Liver (tissue), 8 donors: ENCODE measurements at regions not wholly inside any gene's neighbourhood (a gene's known extent, or its start where the extent isn't known, plus 50 kb on each side); places are given as distances from the start of the nearest gene placed in this dataset.

ENCODE experiments used
- DNase-seq: peaks from one replicate; pipeline ENCODE4 v3.0.0-alpha.2; 2017; ENCODE audit warnings: low spot score
- H3K27ac ChIP-seq, 2 donors: one replicate each; pipeline ENCODE4 v1.7.0; 2013; ENCODE audit warnings: inconsistent platforms in 2 of 2, low read length in 2 of 2, control low read depth in 1 of 2, low read depth in 1 of 2, mild to moderate bottlenecking in 1 of 2
- H3K27me3 ChIP-seq, 4 donors: one replicate each; pipeline versions ENCODE4 v1.6.1 to v1.7.0; 2013; ENCODE audit warnings: low read length in 3 of 4, inconsistent platforms in 1 of 4, mild to moderate bottlenecking in 1 of 4, moderate library complexity in 1 of 4; ENCODE audit not compliant: control insufficient read depth in 4 of 4, insufficient read depth in 4 of 4
- H3K36me3 ChIP-seq, 4 donors: one replicate each; pipeline versions ENCODE4 v1.6.1 to v1.7.0; 2013; ENCODE audit warnings: low read length in 3 of 4, mild to moderate bottlenecking in 3 of 4, low read depth in 1 of 4, moderate library complexity in 1 of 4; ENCODE audit not compliant: control insufficient read depth in 4 of 4, insufficient read depth in 3 of 4
- H3K4me1 ChIP-seq, 4 donors: one replicate each; pipeline versions ENCODE4 v1.6.1 to v1.7.0; 2013; ENCODE audit warnings: low read length in 3 of 4, mild to moderate bottlenecking in 3 of 4, moderate library complexity in 1 of 4; ENCODE audit not compliant: control insufficient read depth in 4 of 4, insufficient read depth in 4 of 4
- H3K4me3 ChIP-seq, 3 donors: one replicate each; pipeline versions ENCODE4 v1.6.1 to v1.7.0; 2013; ENCODE audit warnings: low read length in 3 of 3, control low read depth in 1 of 3, low read depth in 1 of 3, mild to moderate bottlenecking in 1 of 3
- H3K9ac ChIP-seq, 2 donors: one replicate each; pipeline ENCODE4 v1.7.0; 2013; ENCODE audit warnings: low read length in 2 of 2, mild to moderate bottlenecking in 2 of 2, moderate library complexity in 2 of 2, control low read depth in 1 of 2, low read depth in 1 of 2
- H3K9me3 ChIP-seq, 4 donors: one replicate each; pipeline versions ENCODE4 v1.6.1 to v1.7.0; 2013; ENCODE audit warnings: low read length in 3 of 4; ENCODE audit not compliant: control insufficient read depth in 4 of 4
- EGR1 ChIP-seq, 2 donors: IDR thresholded peaks; 2 replicates each; pipeline ENCODE4 v1.6.1; 2016 to 2018; ENCODE audit warnings: antibody characterized with exemption in 2 of 2, low read depth in 2 of 2
- FOXA1 ChIP-seq: IDR thresholded peaks from 2 replicates; pipeline ENCODE4 v1.6.1; 2016; ENCODE audit warnings: antibody characterized with exemption
- FOXA2 ChIP-seq: IDR thresholded peaks from 2 replicates; pipeline ENCODE4 v1.6.1; 2016; ENCODE audit warnings: antibody characterized with exemption
- HNF4A ChIP-seq, 2 donors: conservative IDR thresholded peaks; 2 replicates each; pipeline ENCODE4 v1.6.1; 2016; ENCODE audit warnings: antibody characterized with exemption in 2 of 2, mild to moderate bottlenecking in 2 of 2
- HNF4G ChIP-seq: IDR thresholded peaks from 2 replicates; pipeline ENCODE4 v1.6.1; 2016; ENCODE audit warnings: antibody characterized with exemption
- JUND ChIP-seq, 2 donors: IDR thresholded peaks; 2 replicates each; pipeline ENCODE4 v1.6.1; 2016; ENCODE audit warnings: antibody characterized with exemption in 2 of 2
- NR2F2 ChIP-seq: IDR thresholded peaks from 2 replicates; pipeline ENCODE4 v1.6.1; 2016; ENCODE audit warnings: antibody characterized with exemption
- RAD21 ChIP-seq, 2 donors: IDR thresholded peaks; 2 replicates each; pipeline ENCODE4 v1.6.1; 2016; ENCODE audit warnings: antibody characterized with exemption in 2 of 2, mild to moderate bottlenecking in 2 of 2
- SP1 ChIP-seq: IDR thresholded peaks from 2 replicates; pipeline ENCODE4 v1.6.1; 2018; ENCODE audit warnings: antibody characterized with exemption, mild to moderate bottlenecking
- TAF1 ChIP-seq: conservative IDR thresholded peaks from 2 replicates; pipeline ENCODE4 v1.6.1; 2016; ENCODE audit warnings: antibody characterized with exemption, mild to moderate bottlenecking
- YY1 ChIP-seq: IDR thresholded peaks from 2 replicates; pipeline ENCODE4 v1.6.1; 2016; ENCODE audit warnings: antibody characterized with exemption, mild to moderate bottlenecking
- WGBS: extraction: QIAGEN DNeasy Blood & Tissue Kit; methylation state at CpG from one replicate; pipeline ENCODE4 v1.1.7; 2013; 5-methylcytosine and 5-hydroxymethylcytosine counted together
- TF ChIP-seq, protein P1 (sequence below): IDR thresholded peaks from 2 replicates; pipeline ENCODE4 v1.6.1; 2016; ENCODE audit warnings: antibody characterized with exemption, mild to moderate bottlenecking
- TF ChIP-seq, protein P2 (sequence below): IDR thresholded peaks from 2 replicates; pipeline ENCODE4 v1.6.1; 2016; ENCODE audit warnings: antibody characterized with exemption
- TF ChIP-seq, protein P3 (sequence below): IDR thresholded peaks from 2 replicates; pipeline ENCODE4 v1.6.1; 2016; ENCODE audit warnings: antibody characterized with exemption
- TF ChIP-seq, protein P4 (sequence below): fragments of 150-350 bp; IDR thresholded peaks from 2 replicates; pipeline ENCODE4 v1.5.1; 2017; ENCODE audit warnings: improper control_type of control experiment, low read depth, low read length; ENCODE audit not compliant: missing input control
- donor health status: healthy.
- donor health status: healthy.
- donor health status: healthy.
- donor health status: healthy.
- donor health status: healthy.

DNA sequence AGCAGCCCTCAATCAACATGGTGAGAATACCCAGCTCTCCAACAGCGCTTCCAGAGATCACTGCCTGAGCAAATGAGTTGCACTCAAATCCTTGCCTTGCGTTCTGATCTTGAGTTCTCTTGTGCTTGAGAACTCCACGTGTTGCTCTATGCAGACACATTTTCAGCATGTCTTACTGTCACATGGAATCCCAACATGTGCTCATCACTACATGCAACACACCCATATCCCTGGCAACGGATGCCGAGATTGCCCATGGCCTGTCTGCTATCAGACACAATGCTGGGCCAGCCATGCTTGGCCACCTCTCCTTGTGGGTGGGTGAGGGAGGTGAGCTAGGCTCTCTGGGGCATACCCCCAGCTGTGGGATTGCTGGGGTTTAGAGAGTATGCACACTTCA, 91.9 kb upstream of the LDAH start (continued):
- TF ChIP-seq, protein P1, sequence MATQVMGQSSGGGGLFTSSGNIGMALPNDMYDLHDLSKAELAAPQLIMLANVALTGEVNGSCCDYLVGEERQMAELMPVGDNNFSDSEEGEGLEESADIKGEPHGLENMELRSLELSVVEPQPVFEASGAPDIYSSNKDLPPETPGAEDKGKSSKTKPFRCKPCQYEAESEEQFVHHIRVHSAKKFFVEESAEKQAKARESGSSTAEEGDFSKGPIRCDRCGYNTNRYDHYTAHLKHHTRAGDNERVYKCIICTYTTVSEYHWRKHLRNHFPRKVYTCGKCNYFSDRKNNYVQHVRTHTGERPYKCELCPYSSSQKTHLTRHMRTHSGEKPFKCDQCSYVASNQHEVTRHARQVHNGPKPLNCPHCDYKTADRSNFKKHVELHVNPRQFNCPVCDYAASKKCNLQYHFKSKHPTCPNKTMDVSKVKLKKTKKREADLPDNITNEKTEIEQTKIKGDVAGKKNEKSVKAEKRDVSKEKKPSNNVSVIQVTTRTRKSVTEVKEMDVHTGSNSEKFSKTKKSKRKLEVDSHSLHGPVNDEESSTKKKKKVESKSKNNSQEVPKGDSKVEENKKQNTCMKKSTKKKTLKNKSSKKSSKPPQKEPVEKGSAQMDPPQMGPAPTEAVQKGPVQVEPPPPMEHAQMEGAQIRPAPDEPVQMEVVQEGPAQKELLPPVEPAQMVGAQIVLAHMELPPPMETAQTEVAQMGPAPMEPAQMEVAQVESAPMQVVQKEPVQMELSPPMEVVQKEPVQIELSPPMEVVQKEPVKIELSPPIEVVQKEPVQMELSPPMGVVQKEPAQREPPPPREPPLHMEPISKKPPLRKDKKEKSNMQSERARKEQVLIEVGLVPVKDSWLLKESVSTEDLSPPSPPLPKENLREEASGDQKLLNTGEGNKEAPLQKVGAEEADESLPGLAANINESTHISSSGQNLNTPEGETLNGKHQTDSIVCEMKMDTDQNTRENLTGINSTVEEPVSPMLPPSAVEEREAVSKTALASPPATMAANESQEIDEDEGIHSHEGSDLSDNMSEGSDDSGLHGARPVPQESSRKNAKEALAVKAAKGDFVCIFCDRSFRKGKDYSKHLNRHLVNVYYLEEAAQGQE, result no peak
- TF ChIP-seq SP1, result no peak
- no peak for TF ChIP-seq YY1
- no peak for TF ChIP-seq HNF4G

DNA sequence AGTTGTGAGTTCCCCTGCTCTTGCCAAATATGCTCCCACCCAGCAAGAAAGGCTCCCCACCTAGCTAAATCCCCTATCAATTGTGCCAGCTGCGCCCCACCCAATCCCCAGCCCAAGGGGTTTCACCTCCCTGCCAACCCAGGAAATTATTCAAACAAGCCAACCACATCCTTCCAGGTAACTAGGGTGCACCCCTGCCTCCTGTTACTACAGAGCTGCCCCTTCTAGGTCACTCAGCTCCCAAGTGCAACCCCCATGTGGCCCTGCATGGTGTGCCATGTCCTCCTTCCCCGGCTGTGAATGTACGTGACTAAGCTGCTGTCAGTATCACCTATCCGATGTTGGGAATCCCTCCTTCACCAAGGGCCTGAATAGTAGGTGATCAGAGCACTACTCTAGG, 91.2 kb upstream of the LDAH start:
- no peak overlapping the region for H3K4me3 ChIP-seq
- no peak overlapping the region for H3K27ac ChIP-seq
- TF ChIP-seq, protein P2, sequence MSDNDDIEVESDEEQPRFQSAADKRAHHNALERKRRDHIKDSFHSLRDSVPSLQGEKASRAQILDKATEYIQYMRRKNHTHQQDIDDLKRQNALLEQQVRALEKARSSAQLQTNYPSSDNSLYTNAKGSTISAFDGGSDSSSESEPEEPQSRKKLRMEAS, result no peak
- TF ChIP-seq NR2F2 (no peak), HNF4G (no peak), FOXA2 (no peak), YY1 (no peak), EGR1 (IDR thresholded peaks at IDR 0.05; ENCODE audit: low read depth in 2 of 2) (no peak), RAD21 (IDR thresholded peaks at IDR 0.05) (no peak), TAF1 (no peak)
- TF ChIP-seq, protein P1, result no peak
- DNase-seq, result peak; percentile 8
- peaks cover 0 to 5% (median 0%) of the 10 kb centered on the region in 4 donors for H3K27me3 ChIP-seq
- peaks cover 0 to 2% (median 0%) of the 10 kb centered on the region in 4 donors for H3K4me1 ChIP-seq
- no peaks in the 10 kb centered on the region for H3K9me3 ChIP-seq
- 90% methylated on average over 4 of the region's 4 CpGs for WGBS
- no peak overlapping the region for H3K9ac ChIP-seq
- no peaks in the 10 kb centered on the region for H3K36me3 ChIP-seq

DNA sequence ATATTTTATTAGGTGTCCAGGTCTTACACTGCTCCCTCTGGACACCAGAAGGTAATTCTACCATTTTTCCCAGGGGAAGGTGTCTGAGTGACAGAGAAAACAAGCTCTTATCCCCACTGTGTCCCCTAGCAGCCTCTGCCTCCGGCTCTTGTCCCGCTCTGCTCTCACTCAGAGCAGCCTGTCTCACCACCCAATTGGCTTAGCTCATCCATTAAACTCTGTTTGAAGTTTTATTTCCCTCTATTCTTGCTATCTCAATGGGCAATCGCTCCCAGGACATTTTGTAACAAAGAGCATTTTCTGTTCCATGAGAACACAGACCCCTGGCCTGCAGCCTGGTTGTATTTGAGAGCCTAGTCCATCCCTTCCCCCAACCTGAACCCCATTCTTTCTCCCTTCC, 90.6 kb upstream of the LDAH start:
- H3K27me3 ChIP-seq, result peaks cover 0 to 5% (median 0%) of the 10 kb centered on the region in 4 donors
- H3K4me3 ChIP-seq, result no peak overlapping the region
- DNase-seq, result peak; percentile 8
- no peak overlapping the region for H3K27ac ChIP-seq
- 82% methylated on average over 3 of the region's 3 CpGs for WGBS
- no peak overlapping the region for H3K9ac ChIP-seq
- no peaks in the 10 kb centered on the region for H3K36me3 ChIP-seq
- H3K9me3 ChIP-seq, result no peaks in the 10 kb centered on the region
- peaks cover 0 to 2% (median 0%) of the 10 kb centered on the region in 4 donors for H3K4me1 ChIP-seq
- TF ChIP-seq, protein P2, result no peak
- no peak for TF ChIP-seq FOXA1
- TF ChIP-seq JUND (IDR thresholded peaks at IDR 0.05), result no peak
- no peak for TF ChIP-seq YY1
- TF ChIP-seq HNF4A (conservative IDR thresholded peaks at IDR 0.05), result no peak
- TF ChIP-seq, protein P3, sequence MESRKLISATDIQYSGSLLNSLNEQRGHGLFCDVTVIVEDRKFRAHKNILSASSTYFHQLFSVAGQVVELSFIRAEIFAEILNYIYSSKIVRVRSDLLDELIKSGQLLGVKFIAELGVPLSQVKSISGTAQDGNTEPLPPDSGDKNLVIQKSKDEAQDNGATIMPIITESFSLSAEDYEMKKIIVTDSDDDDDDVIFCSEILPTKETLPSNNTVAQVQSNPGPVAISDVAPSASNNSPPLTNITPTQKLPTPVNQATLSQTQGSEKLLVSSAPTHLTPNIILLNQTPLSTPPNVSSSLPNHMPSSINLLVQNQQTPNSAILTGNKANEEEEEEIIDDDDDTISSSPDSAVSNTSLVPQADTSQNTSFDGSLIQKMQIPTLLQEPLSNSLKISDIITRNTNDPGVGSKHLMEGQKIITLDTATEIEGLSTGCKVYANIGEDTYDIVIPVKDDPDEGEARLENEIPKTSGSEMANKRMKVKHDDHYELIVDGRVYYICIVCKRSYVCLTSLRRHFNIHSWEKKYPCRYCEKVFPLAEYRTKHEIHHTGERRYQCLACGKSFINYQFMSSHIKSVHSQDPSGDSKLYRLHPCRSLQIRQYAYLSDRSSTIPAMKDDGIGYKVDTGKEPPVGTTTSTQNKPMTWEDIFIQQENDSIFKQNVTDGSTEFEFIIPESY, result no peak
- TF ChIP-seq, protein P1, result no peak
- TF ChIP-seq, protein P4, sequence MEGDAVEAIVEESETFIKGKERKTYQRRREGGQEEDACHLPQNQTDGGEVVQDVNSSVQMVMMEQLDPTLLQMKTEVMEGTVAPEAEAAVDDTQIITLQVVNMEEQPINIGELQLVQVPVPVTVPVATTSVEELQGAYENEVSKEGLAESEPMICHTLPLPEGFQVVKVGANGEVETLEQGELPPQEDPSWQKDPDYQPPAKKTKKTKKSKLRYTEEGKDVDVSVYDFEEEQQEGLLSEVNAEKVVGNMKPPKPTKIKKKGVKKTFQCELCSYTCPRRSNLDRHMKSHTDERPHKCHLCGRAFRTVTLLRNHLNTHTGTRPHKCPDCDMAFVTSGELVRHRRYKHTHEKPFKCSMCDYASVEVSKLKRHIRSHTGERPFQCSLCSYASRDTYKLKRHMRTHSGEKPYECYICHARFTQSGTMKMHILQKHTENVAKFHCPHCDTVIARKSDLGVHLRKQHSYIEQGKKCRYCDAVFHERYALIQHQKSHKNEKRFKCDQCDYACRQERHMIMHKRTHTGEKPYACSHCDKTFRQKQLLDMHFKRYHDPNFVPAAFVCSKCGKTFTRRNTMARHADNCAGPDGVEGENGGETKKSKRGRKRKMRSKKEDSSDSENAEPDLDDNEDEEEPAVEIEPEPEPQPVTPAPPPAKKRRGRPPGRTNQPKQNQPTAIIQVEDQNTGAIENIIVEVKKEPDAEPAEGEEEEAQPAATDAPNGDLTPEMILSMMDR, result no peak
- TF ChIP-seq SP1, result no peak
- TF ChIP-seq EGR1 (IDR thresholded peaks at IDR 0.05; ENCODE audit: low read depth in 2 of 2), result no peak
